GM21786 (cell line): ENCODE measurements at regions not wholly inside any gene's neighbourhood (a gene's known extent, or its start where the extent isn't known, plus 50 kb on each side); places are given as distances from the start of the nearest gene placed in this dataset.

Experiments
- ATAC-seq: cut with Tn5 transposase; IDR thresholded peaks from one replicate; pipeline ENCODE4 v1.9.1; 2021; ENCODE audit not compliant: unreplicated experiment

DNA sequence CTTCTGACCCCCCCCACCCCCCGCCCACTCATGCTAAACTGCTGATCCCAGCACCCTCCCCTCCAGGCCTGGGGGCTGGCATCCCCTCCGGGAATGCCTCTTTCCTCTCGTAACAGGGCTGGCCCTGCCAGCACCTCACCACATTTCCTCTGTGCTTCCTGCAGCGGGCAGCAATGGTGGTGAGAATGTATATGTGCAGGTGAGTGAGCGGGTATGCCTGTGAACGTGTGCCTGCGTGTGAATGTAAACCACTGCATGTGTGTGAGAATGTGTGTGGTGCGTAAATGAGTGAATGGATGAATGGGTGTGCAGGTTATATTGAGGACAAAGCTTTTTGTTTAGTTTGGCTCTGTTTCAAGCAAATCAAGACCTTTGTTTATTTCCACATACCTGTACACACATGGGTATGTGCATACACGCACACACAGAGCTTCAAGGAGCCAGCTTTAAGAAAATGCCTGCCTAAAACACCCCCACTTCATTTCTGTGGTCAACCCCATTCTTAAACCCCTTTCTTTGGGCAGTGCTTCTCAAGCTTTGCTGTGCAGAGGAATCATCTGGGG is 95.7 kb upstream of the SHB start:
- ATAC-seq: no peak

DNA sequence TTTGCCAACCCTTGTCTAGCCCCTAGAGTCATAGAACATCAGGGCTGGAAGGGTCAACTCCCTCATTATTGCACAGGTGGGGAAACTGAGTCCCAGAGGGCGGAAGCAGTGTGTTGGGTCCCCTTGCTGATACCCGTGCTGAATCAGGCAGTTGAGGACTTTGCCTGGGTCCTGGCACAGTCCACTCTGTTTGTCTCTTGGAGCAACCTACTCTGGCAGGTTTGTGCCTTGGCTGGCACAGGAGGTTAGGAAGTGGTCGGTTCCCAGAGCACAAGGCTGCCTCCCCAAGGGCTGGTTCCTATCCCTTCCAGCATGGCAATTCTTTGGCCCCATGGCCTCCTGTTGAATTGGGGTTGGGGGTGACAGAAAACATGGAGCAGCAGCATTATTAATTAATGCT is 94.5 kb upstream of the SHB start:
- no peak for ATAC-seq

DNA sequence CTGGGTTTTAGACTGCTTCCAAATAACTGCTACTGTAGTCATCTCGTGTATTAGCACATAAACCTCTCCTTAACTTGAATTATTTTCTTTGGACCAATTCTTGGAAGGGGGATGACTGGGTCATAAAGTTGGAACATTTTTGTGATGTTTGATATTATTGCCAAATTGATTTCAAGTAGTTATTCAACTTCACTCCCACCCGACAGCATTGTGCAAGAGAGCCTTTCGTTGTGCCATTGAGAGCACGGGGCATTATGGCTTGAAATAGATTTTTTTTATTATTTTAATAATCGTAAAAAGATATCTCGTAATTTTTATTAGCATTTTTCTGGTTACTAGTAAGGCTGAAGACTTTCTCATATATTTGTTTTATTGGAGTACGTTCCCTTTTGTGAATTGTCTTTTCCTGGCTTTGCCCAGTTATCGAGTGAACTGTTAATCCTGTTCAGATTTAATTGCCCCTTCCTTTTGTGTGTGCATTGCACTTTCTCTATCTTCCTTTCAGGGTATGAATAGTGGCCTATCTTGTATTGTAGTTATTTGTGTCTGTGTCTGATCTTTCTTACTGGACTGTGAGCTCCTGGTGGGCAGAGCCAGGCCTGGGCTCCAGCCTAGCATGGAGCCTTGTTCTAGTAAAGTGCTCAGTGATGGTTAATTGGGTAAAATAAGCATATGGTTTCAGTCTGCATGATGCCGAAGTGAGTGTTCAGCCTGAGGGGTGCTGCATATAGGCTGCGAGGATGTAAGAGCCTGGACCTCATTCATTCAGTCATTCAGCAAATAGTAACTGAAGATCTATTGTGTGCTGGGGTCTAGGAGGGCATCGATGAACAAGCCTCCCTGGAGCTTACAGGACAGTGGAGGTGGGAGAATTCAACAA is 93.5 kb upstream of the SHB start:
- ATAC-seq: no peak

DNA sequence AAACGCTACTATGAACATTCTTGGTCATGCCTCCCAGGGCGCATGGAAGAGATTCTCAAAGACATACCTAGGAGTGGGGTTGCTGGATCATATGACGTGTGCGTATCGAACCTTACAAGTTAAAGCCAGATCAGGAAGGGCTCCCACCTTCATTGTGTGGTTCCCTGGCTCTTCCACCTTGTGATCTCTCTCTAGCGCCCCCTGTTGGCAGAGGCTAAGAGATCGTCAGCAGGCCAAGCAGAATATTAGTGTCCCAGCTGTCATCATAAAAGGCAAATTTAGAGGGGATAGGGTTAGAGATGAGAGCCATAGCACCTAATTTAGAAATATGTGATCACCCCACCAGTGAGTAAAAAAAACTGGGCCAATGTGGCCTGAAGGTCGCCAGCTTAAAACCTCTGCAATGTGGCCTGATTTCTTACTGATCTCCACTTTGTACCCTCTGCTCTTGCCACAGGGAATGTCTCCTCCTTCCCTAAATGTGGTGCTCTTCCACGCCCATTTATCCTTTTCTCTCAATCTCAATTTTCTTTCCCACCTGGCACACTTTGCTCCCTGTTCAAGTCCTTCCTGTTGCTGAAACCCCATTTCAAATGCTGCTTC is 91.7 kb upstream of the SHB start:
- ATAC-seq: no peak

DNA sequence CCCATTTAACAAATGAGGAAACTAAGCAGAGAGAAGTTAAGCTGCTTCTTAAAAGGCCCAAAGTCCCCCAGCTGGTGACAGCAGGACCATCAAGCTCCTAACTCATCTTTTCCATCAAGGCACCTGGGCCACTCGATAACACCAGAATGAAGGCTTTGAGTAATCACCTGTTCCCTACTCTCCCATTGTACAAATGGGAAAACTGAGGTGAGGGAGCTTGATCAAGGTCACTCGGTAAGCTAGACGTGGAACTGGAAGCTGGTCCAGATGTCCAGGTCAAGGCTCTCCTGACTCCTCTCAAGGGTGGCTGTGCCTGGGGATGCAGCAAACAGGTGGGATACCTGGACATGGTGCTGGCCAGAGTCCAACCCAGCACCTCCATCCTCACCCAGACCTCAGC is 90.6 kb upstream of the SHB start:
- ATAC-seq: no peak

DNA sequence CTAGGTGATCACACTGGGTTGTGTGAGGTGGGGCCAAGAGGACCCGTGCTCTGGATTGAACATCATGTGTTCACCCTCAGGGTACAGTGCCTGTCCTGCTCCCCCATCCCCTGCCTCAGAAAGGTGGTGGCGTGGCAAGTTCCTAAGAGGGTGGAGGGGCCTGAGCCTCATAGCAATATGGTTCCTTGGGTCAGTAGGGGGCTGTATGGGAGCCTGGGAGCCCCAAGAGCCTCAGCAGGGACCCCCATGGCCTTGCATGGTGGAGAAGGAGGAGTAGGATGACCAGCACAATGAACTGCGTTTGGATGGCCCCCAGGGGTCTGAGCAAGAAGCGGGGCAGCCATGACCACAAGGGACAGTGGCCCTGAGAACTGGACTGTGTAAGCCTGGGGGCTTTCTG is 89.6 kb upstream of the SHB start:
- no peak for ATAC-seq

DNA sequence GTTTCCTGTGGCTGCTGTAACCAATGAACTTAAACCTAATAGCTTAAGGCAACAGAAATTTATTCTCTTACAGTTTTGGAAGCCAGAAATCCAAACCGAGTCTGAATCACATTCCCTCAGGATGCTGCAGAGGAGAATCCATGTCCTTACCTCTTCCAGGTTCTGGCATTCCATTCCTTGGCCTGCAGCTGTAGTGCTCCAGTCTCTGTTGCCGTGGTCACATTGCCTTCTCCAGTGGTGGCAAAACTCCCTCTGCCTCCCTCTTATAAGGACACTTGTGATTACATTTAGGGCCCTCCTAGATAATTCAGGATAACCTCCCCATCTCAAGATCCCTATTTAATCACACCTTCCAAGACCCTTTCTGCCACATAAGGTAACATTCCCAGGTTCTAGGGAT is 88.7 kb upstream of the SHB start:
- ATAC-seq: no peak

DNA sequence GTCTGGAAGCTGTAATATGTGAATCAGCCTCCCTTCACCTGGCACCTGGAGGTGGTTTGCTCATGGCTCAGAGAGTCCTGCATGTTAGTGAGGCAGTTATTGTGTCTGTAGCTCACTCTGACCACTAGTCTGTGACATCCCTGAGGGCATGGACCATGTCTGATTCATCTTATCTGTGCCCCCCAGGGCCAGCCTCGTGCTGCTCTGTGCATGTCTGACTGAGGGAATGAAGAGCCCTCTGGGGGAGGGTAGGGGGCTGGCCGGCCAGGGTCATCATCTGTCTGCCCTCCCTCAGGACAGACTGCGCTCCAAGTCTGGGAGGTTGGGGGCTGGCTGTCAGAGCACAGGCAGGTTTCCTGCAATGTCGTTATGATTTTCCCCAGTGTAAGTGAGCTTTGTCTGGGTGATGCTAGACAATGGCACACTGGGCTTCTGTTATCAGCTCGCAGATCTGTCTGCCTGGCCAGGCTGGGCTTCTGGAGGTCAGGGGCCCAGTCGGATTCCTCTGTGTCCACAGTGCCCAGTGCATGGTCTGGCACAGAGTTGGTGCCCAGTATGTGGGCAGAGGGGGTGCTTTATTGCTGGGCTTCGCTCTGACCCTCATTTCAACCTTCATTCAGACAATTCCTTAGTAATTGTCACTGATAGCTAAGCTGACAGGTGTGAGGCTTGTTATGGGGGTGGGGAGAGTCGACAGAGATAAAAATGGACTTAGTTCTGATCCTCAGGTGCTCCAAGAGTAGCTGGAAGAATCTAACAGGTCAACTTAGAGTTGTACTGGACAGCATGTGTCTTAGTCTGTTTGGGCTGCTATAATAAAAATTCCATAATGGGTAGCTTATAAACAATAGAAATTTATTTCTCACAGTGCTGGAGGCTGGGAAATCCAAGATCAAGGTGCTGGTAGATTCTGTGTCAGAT is 85.7 kb upstream of the SHB start:
- no peak for ATAC-seq

DNA sequence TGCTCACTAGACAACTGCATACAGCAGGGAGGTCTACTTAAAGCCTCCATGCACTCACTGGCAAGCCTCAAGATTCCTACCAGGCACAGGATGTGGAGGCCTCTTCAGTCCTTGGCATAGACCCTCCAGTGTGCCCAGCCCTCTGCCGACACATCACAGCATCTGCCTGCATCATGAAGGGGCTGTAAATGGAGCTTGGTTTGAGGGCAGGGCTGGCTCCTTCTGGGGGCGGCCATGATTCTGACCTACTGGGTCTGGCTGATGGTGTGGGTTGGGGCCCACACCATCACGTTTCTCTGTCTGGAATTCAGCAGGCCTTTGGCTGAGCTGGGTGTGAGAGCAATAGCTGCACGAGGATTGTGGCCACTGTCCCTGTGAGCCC is 84.9 kb upstream of the SHB start:
- ATAC-seq: no peak

DNA sequence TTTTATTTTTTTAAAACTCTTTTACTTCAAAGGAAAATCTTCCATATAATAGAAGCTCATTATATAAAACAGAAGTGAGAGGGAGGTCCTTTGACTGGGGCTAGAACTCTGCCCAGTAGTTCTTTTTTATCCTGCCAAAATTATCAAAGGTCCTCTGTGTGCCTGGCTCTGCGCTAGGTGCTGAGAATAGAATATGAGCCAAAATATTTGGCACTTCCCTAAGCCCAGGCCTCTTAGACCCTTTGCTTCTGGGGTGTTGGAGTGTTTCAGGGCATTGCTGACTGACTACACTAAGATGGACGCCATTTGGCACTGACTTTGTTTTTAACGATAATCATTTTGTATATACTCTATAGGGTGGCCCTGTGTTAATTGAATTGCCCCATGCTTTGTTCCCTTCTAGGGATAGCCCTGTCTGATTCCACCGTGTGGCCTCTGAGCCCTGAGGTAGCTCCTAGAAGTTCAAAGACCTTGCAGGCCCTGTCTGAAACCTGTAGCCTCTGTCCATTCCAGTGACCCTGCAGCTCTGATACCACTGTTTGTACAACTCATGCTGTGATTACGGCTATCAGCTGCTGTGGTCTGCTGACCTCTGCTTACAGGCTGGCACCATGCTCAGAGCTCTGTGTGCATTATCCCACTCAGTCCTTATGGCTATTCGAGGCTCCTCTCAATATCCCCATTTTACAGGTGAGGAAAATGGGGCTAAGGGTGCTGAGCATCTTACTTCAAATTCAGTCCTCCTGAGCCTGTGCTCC is 84.3 kb upstream of the SHB start:
- ATAC-seq: no peak

DNA sequence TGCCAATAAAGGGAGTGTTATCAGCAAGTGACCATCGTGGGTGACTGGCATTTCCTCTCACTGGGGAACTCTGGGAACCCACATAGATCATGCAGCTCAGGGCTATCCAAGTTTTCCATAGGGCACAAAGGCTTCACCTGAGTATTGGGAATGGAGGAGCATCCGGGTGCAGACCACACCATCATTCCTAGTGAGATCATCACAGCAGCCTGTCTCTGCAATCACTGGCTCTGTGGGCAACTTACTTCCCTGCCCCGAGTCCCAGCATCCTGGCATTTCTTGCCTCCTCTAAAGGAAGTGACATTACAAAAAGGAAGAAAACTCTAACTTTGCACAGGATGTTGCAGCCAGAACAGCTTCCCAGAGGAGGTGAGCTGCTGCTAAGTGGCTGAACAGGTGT is 80.6 kb upstream of the SHB start:
- ATAC-seq: no peak

DNA sequence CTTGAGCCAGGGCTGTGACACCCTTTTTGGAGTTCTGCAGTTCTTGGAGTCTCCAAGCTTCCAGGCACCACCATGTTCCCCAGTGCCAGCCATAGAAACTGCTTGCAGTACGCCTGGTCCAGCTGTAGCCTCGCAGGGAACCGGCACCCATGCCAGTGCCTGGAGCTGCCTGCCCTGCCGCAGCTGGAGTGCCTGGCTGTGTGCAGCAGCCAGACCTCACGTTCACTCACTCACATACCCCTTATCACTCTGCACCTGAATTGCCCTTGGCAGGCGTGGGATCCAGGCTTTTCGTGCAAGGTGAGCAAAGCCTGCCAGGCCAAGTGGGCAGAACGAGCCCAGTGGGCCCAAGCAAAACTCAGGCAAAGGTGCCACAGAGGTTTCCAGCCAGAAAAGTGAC is 77.8 kb upstream of the SHB start:
- no peak for ATAC-seq

DNA sequence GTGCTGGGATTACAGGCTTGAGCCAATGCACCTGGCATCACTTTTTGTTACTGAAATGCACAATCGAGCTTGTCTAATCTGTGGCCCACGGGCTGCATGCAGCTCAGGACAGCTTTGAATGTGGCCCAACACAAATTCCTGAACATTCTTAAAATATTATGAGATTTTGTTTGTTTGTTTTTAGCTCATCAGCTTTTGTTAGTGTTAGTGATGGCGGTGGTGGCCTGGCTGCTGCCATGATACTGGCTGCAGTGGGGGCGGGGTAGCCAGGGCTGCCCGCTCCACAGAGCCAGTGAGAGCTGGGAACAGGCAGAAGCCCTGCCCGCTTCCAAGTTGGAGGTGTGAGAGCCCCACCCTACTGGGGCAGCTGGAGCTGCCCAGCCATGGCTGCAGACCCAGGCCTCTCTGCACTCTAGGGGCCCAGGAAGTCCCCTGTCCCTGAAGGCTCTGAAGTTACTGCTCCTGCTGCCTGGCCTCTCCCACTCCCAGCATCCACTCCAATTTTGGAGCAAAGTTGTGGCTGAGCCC is 76.6 kb upstream of the SHB start:
- ATAC-seq: no peak

DNA sequence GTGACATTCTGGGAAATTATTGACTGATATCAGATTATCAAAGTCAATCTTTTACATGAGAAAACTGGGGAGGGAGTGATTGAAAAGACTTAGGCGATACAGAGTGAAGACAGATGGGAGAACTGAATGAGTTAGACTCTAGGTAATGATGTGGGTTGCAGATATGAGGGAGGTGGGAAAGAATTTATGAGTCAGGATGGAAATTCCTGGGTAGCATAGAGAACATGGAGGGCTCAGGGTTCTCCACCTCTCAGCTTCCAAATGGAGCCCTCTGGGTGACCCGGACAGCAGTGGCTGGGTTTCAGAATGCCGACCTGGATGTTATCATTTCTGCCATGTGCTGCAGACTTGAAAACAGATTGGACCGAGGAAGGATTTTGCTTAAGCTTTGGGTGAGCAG is 75.4 kb upstream of the SHB start:
- ATAC-seq: no peak

DNA sequence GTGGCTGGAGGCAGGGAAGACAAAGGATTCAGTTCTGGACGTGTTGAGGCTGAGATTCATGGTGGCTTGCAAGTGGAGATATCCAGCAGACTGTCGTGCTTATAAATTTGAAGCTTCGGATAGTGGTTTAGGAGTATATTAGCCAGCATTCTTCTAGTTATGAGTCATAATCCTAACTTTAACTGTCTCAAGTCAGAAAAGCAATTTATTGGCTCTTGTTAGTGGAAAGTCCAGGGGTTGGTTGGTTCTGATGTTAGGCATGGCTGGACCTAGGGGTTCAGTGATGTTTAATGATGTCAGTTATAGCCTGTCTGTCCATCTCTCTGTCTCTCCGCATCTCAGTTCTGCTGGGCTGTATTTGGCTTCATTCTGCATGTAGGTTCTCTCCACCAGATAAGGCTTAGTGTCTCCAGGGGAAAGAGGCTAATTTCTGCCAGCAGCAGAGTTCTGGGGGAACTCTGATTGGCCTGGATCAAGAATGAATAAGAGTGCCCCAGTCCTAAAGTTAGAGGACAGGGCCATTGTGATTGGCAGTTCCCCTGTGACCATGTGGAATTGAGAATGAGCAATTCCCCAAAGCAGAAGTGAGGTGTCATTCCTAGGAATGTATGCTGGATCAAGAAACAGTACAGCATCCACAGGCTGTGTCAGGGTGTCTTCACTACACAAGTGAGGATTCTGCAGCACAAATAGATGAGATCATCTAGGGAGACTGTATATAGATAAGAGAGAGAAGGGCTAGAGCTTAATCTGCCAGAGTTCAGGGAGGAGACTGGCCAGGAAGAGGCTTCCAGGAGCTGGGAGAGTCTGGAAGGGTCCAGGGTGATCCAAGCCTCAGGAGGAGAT is 72.9 kb upstream of the SHB start:
- ATAC-seq: no peak

DNA sequence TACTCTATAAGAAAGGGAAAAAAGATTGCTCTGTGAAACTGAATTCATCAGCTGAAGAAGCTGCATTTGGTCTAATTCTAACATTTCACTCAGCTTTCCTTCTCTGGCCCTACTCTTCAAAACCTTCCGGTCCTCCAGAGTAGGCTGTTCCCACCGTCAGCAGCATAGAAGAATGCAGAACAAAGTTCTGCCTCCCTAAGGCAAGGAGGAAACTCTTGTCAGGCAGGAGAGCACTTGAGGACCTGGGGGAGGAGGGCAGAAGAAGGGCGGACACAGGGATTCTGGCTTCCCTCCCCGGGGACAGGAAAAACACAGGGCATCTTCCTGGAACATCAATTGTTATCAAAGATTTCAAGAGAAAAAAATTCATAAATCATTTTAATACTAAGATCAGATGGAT is 69.2 kb upstream of the SHB start:
- ATAC-seq: no peak

DNA sequence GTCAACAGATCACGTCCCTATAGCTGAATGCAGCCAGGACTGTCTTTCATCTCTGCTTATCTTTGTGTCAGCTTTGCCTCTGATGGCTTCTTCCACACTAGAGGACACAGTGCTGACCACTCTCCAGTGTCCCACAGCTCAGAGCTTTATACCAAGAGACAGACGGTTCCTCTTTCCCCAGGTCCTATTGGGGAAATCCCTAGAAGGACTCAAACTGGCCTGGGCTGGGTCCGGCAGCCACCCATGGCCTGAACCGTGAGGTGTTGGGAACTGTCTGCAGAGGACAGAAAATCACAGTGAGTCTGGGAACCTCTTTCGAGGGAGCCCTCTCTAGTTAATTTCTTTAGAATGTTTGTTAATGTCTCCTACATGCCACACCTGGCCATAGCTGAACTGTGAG is 68.3 kb upstream of the SHB start:
- no peak for ATAC-seq

DNA sequence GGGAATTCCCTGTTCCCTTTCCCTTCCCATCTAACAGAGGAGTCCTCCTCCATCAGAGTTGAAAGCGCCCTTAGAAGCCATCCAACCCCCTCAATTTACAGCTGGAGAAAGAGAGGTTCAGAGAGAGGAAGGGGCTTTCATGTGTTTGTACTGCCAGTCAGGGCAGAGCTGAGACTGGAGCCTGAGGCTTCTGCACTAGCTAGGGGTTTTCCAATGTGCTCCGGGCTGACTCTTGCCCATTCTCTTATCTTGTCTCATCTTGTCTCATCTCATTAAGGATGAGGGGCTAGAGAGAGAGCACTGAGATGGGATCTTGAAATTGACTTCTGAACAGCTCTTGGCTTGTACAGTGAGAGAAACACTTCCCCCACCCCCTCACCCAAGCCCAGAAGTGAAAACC is 67.4 kb upstream of the SHB start:
- no peak for ATAC-seq

DNA sequence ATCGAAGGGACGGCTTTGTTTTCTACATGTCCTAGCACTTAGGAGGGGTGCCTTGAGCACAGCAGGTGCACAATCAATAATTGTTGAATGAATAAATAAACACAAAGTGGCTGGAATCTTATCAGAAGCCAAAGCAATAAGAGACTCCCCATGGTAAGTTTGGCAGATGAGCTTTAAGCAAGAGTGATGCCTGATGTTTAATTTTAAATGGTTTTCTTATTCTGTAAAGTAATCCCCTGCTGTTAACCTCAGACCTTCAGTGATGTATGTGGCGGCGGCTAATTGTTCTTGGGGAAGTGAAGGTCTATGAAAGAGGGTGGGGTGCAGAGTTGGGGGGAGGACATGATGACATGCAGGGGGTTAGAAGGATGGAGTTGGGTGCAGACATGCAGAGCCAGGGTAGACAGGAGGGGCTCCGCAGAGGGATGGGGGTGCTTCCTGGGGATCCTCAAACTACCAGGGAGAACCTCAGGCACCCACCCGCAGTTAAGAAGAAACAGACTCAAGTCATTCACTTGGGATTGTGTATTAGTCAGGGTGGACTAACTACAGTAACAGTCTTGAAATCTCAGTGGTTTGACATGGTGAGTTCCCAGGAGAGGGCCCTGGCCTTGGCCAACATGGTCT is 65.7 kb upstream of the SHB start:
- no peak for ATAC-seq
